HG03097 (cell line): ENCODE measurements at regions not wholly inside any gene's neighbourhood (a gene's known extent, or its start where the extent isn't known, plus 50 kb on each side); places are given as distances from the start of the nearest gene placed in this dataset.
"Not testable (repeated sequence)": the region's sequence is repeated elsewhere in the genome, so short reads cannot be mapped to it uniquely, and the experiment has no call there.

Experiments used
- ATAC-seq: cut with Tn5 transposase; IDR thresholded peaks from one replicate; pipeline ENCODE4 v1.9.1; 2021; ENCODE audit not compliant: unreplicated experiment, low FRiP score

- no peak for ATAC-seq
These were observed 131.0 kb upstream of the LDB2 start for GRCh38 chr4:17029432-17029831.

DNA sequence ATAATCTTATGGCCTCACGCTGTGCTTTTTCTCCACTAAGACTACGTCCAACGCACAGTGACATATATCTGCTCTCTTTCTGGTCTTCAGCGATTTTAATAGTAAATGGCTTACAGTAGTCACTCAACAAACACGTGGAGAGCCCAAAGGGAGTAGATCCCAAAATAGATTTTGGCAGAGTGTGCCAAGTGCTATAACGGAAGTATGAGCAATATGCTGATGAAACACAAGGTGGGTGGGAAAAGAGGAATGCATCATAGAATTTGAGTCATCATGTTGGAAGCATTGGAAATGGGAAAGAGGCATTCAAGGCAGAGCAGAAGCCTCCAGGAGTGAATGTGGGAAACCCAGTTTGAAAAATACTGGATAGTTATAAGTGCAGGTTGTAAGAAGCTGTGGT is 129.1 kb upstream of the LDB2 start:
- no peak for ATAC-seq

DNA sequence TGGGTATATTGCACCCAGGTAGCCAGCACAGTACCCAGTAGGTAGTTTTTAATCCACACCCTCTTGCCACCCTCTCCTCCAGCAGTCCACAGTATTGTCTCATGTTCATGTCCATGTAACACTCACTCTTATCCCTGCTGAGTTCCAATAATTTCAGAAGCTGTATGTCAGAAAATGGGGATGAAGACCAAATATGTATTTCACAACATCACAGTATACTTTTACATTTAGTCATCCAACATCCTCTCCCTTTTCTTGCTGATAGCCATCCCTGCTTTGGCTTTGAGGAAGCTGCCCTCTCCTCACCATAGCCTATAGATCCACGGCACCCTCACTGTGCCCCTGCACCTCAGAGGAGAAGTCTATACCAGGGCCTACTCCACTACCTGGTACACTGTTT is 126.0 kb upstream of the LDB2 start:
- ATAC-seq = no peak

DNA sequence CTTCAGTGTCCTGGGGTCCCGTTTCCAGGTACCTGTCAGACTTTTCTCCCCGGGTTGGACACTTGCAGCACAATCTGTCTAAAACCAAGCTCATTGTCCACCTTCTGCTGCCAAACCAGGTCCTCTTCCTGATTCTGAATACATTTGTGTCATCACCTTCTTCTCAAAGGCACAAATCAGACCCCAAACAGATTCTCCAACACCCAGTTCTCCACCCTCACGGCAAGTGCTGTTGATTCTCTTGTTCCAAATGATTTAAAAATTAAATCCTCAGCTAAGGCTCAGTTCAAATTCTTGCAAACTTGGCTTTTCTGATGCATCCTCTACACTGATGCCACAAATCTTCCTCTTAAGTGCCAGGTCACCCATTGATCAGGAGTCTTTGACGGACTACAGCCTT is 122.5 kb upstream of the LDB2 start:
- ATAC-seq = no peak

- ATAC-seq = no peak
These were observed 122.0 kb upstream of the LDB2 start for GRCh38 chr4:17020451-17020850.

DNA sequence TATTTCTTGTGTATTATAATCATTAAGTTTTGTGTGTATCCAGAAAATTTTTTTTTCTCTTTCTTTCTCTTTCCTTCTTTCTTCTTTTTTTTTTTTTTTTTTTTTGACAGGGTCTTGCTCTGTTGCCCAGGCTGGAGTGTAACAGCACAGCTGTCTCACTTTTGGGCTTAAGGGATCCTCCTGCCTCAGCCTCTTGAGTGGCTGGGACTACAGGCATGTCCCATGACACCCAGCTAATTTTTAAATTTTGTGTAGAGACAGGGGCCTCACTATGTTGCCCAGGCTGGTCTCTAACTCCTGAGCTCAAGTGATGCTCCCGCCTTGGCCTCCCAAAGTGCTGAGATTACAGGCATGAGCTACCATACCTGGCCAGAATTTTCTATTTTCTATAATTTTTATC is 120.2 kb upstream of the LDB2 start:
- not testable (repeated sequence) for ATAC-seq

DNA sequence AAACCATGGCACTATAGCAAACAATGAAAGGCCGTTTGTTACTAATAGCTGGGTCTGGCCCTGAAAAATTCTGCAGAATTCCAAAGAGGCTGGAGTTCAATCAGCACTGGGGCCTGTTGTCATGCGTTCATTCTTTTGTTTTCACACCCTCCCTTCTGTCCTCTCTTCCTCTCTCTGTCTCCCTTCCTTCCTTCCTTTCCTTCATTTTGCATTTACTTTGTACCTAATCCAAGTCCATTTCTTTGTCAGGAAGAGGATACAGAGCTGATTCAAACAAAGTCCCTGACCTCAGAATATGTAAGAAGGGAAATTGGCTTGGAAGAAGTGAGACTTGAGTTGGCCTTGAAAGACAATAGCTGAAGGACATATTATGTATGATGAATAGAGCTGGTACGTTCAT is 119.6 kb upstream of the LDB2 start:
- ATAC-seq = no peak

DNA sequence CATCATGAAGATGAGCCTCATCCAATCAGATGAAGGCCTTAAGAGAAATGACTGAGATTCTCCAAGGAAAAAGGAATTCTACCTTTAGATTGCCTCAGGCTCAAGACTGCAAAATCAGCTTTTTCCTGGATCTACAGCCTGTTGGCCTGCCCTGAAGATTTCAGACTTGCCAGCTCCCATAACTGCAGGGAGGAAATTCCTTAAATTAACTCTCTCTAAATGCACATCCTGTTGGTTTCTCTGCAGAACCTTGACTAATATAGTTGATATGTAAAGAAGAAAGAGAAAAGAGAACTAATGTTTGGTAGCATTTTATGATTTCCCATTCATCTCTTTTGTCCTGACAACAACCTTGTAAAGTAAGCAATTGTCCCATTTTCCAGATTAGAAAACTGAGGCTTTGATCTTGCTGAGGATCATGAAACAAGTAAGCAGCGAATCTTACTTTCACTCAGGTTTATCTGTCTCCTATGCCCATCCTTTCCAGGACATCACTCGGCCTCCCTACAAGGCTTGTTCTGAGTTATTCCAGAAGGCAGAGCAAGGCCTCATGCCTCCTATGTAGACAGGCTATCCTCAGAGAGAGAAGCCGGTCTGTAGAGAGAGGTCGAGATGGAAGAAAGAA is 115.0 kb upstream of the LDB2 start:
- ATAC-seq = no peak

- no peak for ATAC-seq
These were observed 114.0 kb upstream of the LDB2 start for GRCh38 chr4:17012451-17012850.

GRCh38 chr4:17010426-17011087 is 112.1 kb upstream of the LDB2 start:
- no peak for ATAC-seq

DNA sequence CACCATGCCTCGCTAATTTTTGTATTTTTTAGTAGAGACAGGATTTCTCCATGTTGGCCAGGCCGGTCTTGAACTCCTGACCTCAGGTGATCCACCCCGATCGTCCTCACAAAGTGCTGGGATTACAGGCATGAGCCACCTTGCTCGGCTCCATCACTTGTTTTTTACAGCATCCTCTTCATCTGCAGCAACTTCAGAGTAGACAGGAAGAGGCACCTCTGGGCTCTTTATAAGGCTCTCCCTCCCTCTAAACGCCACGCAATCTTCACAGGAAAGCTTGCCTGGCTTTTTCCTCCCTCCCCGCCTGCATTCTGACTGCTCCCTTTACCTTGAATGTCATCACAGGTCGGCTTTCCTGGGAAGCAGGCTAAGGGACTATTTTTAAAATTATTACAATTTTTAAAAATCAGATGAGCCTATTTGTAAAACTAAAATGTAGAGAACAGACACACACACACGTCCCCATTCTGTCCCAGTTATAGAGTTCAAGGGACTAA is 111.5 kb upstream of the LDB2 start:
- ATAC-seq = no peak

DNA sequence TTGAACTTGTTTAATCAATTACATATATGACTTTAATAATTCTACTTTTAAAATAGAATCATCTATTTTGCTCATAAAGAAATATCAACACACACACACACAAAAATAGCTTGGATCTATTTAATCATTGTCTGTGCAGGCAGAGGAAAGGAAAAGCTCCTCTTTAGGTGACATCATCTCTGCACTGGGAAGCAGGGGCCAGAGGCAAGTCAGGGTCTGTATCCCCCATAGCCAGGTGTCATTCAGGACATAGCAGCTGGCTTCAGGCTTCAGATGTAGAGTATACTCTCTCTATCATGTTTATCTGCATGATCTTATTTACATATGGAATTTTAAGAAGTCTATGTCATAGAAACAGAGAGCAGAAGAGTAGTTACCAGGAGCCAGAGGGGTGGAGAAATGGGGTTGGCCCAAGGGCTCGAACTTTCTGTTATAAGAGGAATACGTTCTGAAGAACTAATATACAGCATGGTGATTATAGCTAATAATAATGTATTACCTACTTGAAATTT is 110.4 kb upstream of the LDB2 start:
- no peak for ATAC-seq

DNA sequence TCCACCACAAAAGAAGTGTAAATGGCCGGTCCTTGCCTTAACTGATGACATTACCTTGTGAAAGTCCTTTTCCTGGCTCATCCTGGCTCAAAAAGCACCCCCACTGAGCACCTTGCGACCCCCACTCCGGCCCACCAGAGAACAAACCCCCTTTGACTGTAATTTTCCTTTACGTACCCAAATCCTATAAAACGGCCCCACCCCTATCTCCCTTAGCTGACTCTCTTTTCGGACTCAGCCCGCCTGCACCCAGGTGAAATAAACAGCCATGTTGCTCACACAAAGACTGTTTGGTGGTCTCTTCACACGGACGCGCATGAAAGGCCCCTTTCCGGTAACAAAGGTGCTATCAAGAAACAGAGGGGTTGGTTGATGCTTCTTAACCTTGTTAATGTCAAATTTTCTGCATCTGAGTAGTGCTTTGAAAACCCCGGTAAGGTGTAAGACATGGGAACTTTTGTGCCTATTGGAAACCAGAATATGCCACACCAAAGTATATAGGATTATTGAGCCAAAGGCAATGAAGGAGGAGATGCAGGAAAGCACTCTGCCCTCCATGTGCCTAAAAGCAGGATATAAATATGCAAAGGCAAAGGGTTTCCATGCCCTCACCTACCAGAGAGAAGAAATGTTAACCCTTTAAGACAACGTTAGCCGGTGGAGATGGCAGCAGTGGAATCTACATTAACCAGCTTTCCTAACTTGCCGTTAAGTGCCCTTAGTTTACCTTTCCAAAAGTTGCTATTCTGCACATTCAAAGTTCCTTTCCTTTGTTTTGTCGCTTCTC is 105.4 kb upstream of the LDB2 start:
- not testable (repeated sequence) for ATAC-seq

GRCh38 chr4:16995451-16995850 is 97.0 kb upstream of the LDB2 start:
- no peak for ATAC-seq

GRCh38 chr4:16993956-16994840 is 95.8 kb upstream of the LDB2 start:
- no peak for ATAC-seq

- no peak for ATAC-seq
These were observed 94.3 kb upstream of the LDB2 start for GRCh38 chr4:16992566-16993225.

GRCh38 chr4:16991450-16991849 is 93.0 kb upstream of the LDB2 start:
- no peak for ATAC-seq

GRCh38 chr4:16989371-16989770 is 90.9 kb upstream of the LDB2 start:
- ATAC-seq = no peak

- no peak for ATAC-seq
These were observed 90.4 kb upstream of the LDB2 start for GRCh38 chr4:16988814-16989213.

DNA sequence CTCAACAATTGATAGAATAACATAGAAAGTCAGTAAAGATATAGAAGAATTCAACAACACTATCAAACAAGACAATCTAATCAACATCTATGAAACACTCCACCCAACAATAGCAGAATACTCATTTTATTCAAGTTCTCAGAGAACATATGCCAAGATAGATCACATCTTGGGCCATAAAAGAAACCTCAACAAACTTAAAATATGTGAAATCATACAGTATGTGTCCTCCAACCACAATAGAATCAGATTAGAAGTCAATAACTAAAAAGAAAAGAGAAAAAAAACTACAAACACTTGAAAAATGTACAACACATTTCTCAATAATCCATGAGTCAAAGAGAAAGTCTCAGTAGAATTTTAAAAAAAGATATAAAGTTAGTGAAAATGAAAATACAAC is 78.6 kb upstream of the LDB2 start:
- ATAC-seq = no peak
